Panc1 (cell line): ENCODE measurements at regions not wholly inside any gene's neighbourhood (a gene's known extent, or its start where the extent isn't known, plus 50 kb on each side); places are given as distances from the start of the nearest gene placed in this dataset.

Experiments used
- POLR2AphosphoS5 ChIP-seq: IDR thresholded peaks from 2 replicates; pipeline ENCODE4 v1.6.1; 2012; ENCODE audit warnings: mild to moderate bottlenecking, low read depth, low read length, moderate library complexity
- TCF7L2 ChIP-seq: IDR thresholded peaks from 2 replicates; pipeline ENCODE4 v1.6.1; 2011; ENCODE audit warnings: mild to moderate bottlenecking, low read depth, low read length, inconsistent platforms
- TF ChIP-seq, protein P1 (sequence below): fragments of 450-650 bp; IDR thresholded peaks from 2 replicates; pipeline ENCODE4 v1.5.1; 2017; ENCODE audit warnings: mild to moderate bottlenecking
- TF ChIP-seq, protein P2 (sequence below), 2 experiments: IDR thresholded peaks; 2 replicates each; pipeline ENCODE4 v1.6.1; 2011 to 2012; ENCODE audit warnings: low read depth in 2 of 2, control low read depth in 1 of 2, low read length in 1 of 2, mild to moderate bottlenecking in 1 of 2, moderate library complexity in 1 of 2; ENCODE audit not compliant: insufficient read depth in 1 of 2

DNA sequence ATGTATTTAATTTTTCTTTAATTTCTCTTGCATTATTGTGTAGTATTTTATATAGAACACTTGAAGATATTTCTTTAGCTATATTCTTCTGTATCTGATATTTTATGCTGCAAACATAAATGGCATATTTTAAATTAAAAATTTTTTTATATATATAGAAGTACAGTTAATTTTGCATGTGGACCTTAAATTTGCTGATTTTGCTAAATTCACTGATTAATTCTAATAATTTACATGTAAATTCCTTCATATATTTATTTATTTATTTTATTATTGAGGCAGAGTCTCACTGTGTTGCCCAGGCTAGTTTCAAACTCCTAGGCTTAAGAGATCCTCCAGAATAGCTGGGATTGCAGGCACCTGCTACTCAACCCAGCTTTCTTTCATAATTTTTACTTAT lies 276.9 kb downstream of the PRR16 start:
- TF ChIP-seq, protein P1, sequence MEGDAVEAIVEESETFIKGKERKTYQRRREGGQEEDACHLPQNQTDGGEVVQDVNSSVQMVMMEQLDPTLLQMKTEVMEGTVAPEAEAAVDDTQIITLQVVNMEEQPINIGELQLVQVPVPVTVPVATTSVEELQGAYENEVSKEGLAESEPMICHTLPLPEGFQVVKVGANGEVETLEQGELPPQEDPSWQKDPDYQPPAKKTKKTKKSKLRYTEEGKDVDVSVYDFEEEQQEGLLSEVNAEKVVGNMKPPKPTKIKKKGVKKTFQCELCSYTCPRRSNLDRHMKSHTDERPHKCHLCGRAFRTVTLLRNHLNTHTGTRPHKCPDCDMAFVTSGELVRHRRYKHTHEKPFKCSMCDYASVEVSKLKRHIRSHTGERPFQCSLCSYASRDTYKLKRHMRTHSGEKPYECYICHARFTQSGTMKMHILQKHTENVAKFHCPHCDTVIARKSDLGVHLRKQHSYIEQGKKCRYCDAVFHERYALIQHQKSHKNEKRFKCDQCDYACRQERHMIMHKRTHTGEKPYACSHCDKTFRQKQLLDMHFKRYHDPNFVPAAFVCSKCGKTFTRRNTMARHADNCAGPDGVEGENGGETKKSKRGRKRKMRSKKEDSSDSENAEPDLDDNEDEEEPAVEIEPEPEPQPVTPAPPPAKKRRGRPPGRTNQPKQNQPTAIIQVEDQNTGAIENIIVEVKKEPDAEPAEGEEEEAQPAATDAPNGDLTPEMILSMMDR: no peak
- TF ChIP-seq TCF7L2 (no peak), POLR2AphosphoS5 (no peak)
- TF ChIP-seq, protein P2, sequence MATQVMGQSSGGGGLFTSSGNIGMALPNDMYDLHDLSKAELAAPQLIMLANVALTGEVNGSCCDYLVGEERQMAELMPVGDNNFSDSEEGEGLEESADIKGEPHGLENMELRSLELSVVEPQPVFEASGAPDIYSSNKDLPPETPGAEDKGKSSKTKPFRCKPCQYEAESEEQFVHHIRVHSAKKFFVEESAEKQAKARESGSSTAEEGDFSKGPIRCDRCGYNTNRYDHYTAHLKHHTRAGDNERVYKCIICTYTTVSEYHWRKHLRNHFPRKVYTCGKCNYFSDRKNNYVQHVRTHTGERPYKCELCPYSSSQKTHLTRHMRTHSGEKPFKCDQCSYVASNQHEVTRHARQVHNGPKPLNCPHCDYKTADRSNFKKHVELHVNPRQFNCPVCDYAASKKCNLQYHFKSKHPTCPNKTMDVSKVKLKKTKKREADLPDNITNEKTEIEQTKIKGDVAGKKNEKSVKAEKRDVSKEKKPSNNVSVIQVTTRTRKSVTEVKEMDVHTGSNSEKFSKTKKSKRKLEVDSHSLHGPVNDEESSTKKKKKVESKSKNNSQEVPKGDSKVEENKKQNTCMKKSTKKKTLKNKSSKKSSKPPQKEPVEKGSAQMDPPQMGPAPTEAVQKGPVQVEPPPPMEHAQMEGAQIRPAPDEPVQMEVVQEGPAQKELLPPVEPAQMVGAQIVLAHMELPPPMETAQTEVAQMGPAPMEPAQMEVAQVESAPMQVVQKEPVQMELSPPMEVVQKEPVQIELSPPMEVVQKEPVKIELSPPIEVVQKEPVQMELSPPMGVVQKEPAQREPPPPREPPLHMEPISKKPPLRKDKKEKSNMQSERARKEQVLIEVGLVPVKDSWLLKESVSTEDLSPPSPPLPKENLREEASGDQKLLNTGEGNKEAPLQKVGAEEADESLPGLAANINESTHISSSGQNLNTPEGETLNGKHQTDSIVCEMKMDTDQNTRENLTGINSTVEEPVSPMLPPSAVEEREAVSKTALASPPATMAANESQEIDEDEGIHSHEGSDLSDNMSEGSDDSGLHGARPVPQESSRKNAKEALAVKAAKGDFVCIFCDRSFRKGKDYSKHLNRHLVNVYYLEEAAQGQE (IDR thresholded peaks at IDR 0.05; ENCODE audit: insufficient read depth in 1 of 2, low read depth in 2 of 2, low read length in 1 of 2): no peak
